Karpas-422 (cell line): ENCODE measurements at regions not wholly inside any gene's neighbourhood (a gene's known extent, or its start where the extent isn't known, plus 50 kb on each side); places are given as distances from the start of the nearest gene placed in this dataset.
A peak's percentile ranks its signal among the peaks of the same experiment; 100 is the strongest.

Source experiments
- DNase-seq: peaks from one replicate; pipeline ENCODE4 v3.0.0-alpha.2; 2015
- H2AFZ ChIP-seq: fragments of 200-600 bp; sonication (generic); 2 replicates; pipeline ENCODE4 v1.6.1; 2014; ENCODE audit warnings: antibody characterized with exemption, low read length, mixed read lengths
- H3K27ac ChIP-seq: fragments of 200-600 bp; sonication (generic); 2 replicates; pipeline ENCODE4 v1.5.1; 2014; ENCODE audit warnings: mild to moderate bottlenecking, low read length, moderate library complexity
- H3K27me3 ChIP-seq: fragments of 200-600 bp; sonication (generic); 2 replicates; pipeline ENCODE4 v1.6.1; 2014; ENCODE audit warnings: low read length, mixed read lengths
- H3K36me3 ChIP-seq: fragments of 200-600 bp; sonication (generic); 2 replicates; pipeline ENCODE4 v1.6.1; 2014; ENCODE audit warnings: low read length, mixed read lengths; ENCODE audit not compliant: insufficient read depth
- H3K4me1 ChIP-seq: fragments of 200-600 bp; sonication (generic); 2 replicates; pipeline ENCODE4 v1.6.1; 2014; ENCODE audit warnings: mild to moderate bottlenecking, low read length, mixed read lengths
- H3K4me2 ChIP-seq: fragments of 200-600 bp; sonication (generic); 2 replicates; pipeline ENCODE4 v1.6.1; 2014; ENCODE audit warnings: low read length, low read depth, mild to moderate bottlenecking; ENCODE audit not compliant: poor library complexity, severe bottlenecking
- H3K4me3 ChIP-seq: fragments of 200-600 bp; sonication (generic); 2 replicates; pipeline ENCODE4 v1.5.1; 2014; ENCODE audit warnings: mild to moderate bottlenecking, antibody characterized with exemption, low read length, mixed read lengths
- H3K79me2 ChIP-seq: fragments of 200-600 bp; sonication (generic); 2 replicates; pipeline ENCODE4 v1.6.1; 2014; ENCODE audit warnings: mild to moderate bottlenecking, low read length, mixed read lengths
- H3K9ac ChIP-seq: fragments of 200-600 bp; sonication (generic); 2 replicates; pipeline ENCODE4 v1.6.0; 2014; ENCODE audit warnings: low read length
- H3K9me2 ChIP-seq: fragments of 200-600 bp; sonication (generic), shearing (Covaris generic); replicated peaks from 2 replicates; pipeline ENCODE4 v1.6.0; 2014; ENCODE audit warnings: mild to moderate bottlenecking, low read length, moderate library complexity; ENCODE audit not compliant: insufficient read depth
- H3K9me3 ChIP-seq: fragments of 300-700, 200-600 bp; sonication (generic); 2 replicates; pipeline ENCODE4 v1.6.1; 2014; ENCODE audit warnings: low read length, mixed read lengths
- H4K20me1 ChIP-seq: fragments of 200-600 bp; sonication (generic); 2 replicates; pipeline ENCODE4 v1.6.1; 2014; ENCODE audit warnings: mild to moderate bottlenecking, antibody characterized with exemption, low read length, low read depth; ENCODE audit not compliant: insufficient read depth

DNA sequence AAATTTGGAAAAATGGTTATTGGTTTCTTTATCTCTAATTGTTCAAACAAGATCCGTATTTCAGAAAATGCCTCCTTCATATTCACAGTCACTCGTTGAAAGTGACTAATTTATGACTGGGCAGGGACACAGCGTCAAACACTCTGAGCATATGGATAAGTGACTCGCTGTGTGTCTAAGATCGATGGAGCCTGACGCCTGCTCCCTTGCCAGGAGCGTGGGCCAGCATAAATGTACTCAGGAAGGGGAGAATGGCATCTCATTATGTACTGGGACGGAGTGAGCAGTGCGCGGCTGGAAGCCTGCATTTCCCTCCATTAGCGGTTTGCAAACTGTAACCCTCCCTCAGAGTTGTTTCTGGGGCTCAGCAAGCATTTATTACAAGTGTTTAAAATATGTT, 79.8 kb upstream of the CAST start:
- Histone ChIP-seq H3K4me1 (no peaks in the 10 kb centered on the region), H3K4me2 (no peak overlapping the region), H3K27me3 (no peaks in the 10 kb centered on the region), H3K9me3 (no peaks in the 10 kb centered on the region), H3K27ac (no peak overlapping the region), H2AFZ (no peak overlapping the region), H3K9ac (no peak overlapping the region), H4K20me1 (no peaks in the 10 kb centered on the region), H3K4me3 (no peak overlapping the region), H3K9me2 (no peaks in the 10 kb centered on the region), H3K36me3 (no peaks in the 10 kb centered on the region), H3K79me2 (no peaks in the 10 kb centered on the region)
- no peak for DNase-seq

DNA sequence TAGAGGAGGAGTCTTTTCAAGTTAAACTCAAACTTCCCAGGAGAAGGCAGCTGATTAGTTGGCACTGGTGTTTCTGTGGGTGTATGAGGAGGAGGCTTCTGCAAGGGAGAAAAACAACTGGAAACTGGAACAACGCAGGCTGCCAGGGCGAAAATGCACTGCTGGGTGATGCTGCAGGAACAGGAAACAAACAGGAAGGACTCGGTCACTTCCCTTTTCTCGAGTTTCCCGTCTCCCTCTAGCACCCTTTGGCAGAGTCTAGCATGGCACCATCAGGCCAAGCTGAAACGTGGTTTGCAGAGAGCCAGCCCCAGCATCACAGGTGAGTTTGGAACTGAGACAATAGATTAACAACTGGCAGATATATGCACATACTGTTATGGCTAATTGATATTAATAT, 77.5 kb upstream of the CAST start:
- peak; percentile 47 for DNase-seq
- Histone ChIP-seq H3K4me2 (no peak overlapping the region), H4K20me1 (no peaks in the 10 kb centered on the region), H3K9ac (no peak overlapping the region), H3K36me3 (no peaks in the 10 kb centered on the region), H3K27me3 (no peaks in the 10 kb centered on the region), H3K4me3 (no peak overlapping the region), H3K79me2 (no peaks in the 10 kb centered on the region), H2AFZ (peak overlapping the region; percentile 57; the same call in 1 of the 2 replicates), H3K9me3 (no peaks in the 10 kb centered on the region), H3K27ac (no peak overlapping the region), H3K4me1 (no peaks in the 10 kb centered on the region), H3K9me2 (no peaks in the 10 kb centered on the region)

DNA sequence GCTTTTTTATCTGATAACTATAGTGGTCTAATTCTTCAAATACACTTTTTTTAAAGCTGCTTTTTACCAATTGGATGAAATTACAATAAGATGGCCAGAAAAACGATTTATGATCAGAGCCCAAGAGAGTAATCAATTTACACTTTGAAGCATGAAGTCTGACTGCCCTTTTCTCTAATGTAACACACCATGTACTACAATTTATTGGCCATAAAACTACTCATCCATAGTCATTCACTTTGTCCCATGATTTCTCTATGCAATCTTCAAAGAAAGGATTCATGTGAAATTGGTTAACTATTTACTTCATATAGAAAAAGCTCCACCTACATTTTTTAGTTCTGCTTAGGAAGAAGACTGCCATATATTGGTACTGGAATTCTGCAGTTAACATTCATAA, 73.6 kb upstream of the CAST start:
- H3K79me2 ChIP-seq = no peaks in the 10 kb centered on the region
- H3K36me3 ChIP-seq = no peaks in the 10 kb centered on the region
- no peak overlapping the region for H3K4me2 ChIP-seq
- H3K27me3 ChIP-seq = no peaks in the 10 kb centered on the region
- no peaks in the 10 kb centered on the region for H3K9me2 ChIP-seq
- H2AFZ ChIP-seq = no peak overlapping the region
- DNase-seq = no peak
- no peaks in the 10 kb centered on the region for H3K4me1 ChIP-seq
- no peak overlapping the region for H3K27ac ChIP-seq
- H3K9ac ChIP-seq = no peak overlapping the region
- no peaks in the 10 kb centered on the region for H4K20me1 ChIP-seq
- no peaks in the 10 kb centered on the region for H3K9me3 ChIP-seq
- H3K4me3 ChIP-seq = no peak overlapping the region

DNA sequence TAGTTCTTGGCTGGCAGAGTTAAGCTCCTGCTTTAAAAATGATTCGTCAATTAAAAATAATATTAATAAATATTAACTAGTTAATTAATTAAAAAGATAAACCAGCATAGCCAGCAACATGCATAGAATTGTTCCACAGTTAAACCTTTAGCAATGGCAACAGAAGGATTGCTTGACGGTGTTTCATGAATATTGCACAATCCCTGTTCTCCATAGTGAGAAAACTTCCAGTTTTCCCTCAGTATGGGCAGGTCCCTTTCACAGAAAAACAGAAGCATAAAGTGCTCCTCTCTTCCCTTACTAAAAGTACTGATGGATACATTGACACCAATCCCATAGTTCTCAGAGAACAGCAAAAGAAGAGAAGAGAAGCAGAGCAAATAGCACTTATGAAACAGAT, 71.4 kb upstream of the CAST start:
- no peaks in the 10 kb centered on the region for H3K79me2 ChIP-seq
- H3K36me3 ChIP-seq = no peaks in the 10 kb centered on the region
- H3K4me3 ChIP-seq = no peak overlapping the region
- DNase-seq = no peak
- H3K9me2 ChIP-seq = no peaks in the 10 kb centered on the region
- no peak overlapping the region for H2AFZ ChIP-seq
- H4K20me1 ChIP-seq = no peaks in the 10 kb centered on the region
- no peaks in the 10 kb centered on the region for H3K27me3 ChIP-seq
- H3K9me3 ChIP-seq = no peaks in the 10 kb centered on the region
- no peak overlapping the region for H3K9ac ChIP-seq
- no peak overlapping the region for H3K27ac ChIP-seq
- no peak overlapping the region for H3K4me2 ChIP-seq
- no peaks in the 10 kb centered on the region for H3K4me1 ChIP-seq

DNA sequence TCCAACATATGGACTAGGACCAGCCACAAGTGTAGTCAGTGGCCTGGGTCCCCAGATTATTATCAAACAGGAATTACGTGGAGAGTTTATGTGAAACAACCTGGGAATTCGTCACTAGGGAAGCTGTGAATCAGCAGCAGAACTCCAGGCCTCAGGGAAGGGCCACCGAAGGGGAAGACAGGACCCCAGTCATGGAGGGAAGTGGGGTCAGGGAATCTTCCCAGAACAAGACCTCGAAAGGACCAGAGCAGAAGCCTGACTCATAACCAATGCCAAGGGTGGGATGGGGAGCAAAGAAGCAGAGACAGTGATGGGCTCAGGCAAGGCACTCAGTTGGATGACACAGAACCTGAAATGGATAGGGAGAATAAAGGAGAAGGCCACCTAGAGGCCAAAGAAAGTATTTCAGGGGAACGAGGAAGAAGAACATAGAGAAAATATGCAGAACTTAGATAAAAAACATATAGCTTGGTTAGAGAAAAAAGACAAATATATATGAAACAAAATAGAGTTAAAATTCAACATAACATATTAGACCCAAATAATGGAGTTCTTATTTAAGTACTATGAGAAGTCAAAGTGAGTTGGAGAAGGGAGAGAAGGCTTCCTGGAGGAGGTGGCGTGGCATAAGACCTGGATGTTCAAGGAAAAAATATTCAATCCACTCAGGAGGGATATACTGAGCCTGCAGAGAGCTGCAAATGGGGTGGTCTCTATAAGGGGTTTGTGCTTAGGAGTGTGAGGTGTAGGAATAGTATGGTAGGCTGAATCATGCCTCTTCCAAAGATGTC, 66.7 kb upstream of the CAST start:
- Histone ChIP-seq H3K27ac (no peak overlapping the region), H3K4me2 (no peak overlapping the region), H3K27me3 (no peaks in the 10 kb centered on the region), H3K79me2 (no peaks in the 10 kb centered on the region), H3K9me3 (no peaks in the 10 kb centered on the region), H3K36me3 (no peaks in the 10 kb centered on the region), H4K20me1 (no peaks in the 10 kb centered on the region), H2AFZ (no peak overlapping the region), H3K9me2 (no peaks in the 10 kb centered on the region), H3K4me3 (no peak overlapping the region), H3K4me1 (no peaks in the 10 kb centered on the region), H3K9ac (no peak overlapping the region)
- peak; percentile 75 for DNase-seq

DNA sequence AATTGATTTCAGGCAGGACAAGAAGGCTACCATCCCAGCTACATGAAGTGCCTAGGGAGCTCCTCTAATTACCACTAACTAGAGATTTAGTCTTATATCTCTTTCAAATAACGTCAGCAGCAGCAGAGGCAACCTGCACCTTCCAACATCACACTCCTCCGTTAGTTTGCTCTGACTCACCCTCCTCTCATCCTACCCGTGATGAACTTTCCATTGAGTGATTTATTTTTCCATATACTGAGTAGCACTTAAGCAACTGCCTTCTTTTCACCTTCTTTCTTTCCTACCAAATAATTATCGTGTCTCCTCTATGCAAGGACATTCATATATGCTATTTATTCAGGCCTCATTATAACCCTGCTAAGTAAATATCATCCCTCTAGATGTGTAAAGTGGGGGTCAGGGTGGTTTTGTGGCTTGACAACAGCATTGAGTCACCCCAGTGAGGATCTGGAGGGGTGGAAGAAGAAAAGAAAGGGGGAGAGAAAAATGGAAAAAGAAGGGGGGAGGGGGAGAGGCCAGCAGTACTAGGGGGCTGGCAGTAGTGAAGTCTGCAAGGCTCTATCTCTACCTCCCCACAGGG, 64.6 kb upstream of the CAST start:
- no peak overlapping the region for H3K27ac ChIP-seq
- H3K9me2 ChIP-seq = no peaks in the 10 kb centered on the region
- H3K9ac ChIP-seq = no peak overlapping the region
- H3K79me2 ChIP-seq = no peaks in the 10 kb centered on the region
- H3K36me3 ChIP-seq = no peaks in the 10 kb centered on the region
- H3K27me3 ChIP-seq = no peaks in the 10 kb centered on the region
- H3K9me3 ChIP-seq = no peaks in the 10 kb centered on the region
- no peak overlapping the region for H3K4me2 ChIP-seq
- no peak overlapping the region for H2AFZ ChIP-seq
- no peak for DNase-seq
- no peak overlapping the region for H3K4me3 ChIP-seq
- no peaks in the 10 kb centered on the region for H4K20me1 ChIP-seq
- H3K4me1 ChIP-seq = no peaks in the 10 kb centered on the region

DNA sequence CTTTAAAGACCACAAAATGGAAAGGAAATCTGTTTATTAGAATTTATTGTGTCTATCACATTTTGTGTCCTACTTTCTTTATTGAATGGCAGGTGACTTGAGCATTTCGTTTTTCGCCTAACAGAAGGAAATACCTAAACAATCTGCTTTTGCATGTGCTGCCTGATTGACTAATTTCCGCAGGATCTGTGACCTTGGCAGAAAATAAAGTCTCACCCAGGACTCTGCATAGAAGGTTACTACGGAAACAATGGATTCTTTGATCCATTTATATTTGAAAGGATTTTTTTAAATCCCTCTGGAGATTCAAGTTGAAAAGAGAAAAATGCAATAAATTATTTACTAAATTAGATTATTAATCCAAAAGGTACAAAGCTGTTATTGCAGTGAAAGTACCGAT, 61.0 kb upstream of the CAST start:
- Histone ChIP-seq H3K79me2 (no peaks in the 10 kb centered on the region), H3K27ac (no peak overlapping the region), H3K9me2 (no peaks in the 10 kb centered on the region), H3K9ac (no peak overlapping the region), H3K4me2 (no peak overlapping the region), H2AFZ (no peak overlapping the region), H4K20me1 (no peaks in the 10 kb centered on the region), H3K27me3 (no peaks in the 10 kb centered on the region), H3K4me1 (no peaks in the 10 kb centered on the region), H3K4me3 (no peak overlapping the region), H3K9me3 (no peaks in the 10 kb centered on the region), H3K36me3 (no peaks in the 10 kb centered on the region)
- DNase-seq = no peak

DNA sequence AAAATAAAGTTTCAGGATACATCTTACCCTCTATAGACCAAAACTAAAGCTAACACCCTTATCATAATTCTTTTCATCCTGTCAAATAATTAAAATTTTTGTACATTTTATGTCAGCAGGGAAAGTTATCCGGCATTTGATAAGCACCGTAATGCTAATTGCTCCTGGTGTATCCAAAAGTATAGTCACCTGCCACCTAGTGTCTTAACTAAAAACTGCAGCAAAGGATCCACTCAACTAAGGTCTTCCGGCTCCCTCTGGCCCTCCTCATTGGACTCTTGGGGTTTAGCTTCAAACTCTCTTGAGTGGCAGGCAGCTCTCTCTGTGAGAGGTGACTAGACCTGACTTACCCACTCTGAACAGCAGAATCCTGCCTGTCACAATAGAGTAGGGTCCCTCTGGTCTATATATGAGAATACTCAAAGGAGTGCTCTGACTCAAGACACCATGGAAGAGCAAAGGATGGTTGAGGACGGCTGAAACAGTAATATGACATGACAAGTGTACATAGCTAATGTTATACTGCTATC, 60.4 kb upstream of the CAST start:
- H3K79me2 ChIP-seq = no peaks in the 10 kb centered on the region
- H3K9me3 ChIP-seq = no peaks in the 10 kb centered on the region
- DNase-seq = peak; percentile 86
- no peak overlapping the region for H3K4me2 ChIP-seq
- no peaks in the 10 kb centered on the region for H3K27me3 ChIP-seq
- H3K4me3 ChIP-seq = no peak overlapping the region
- no peaks in the 10 kb centered on the region for H3K9me2 ChIP-seq
- peak overlapping the region; percentile 83; the same call in 1 of the 2 replicates for H2AFZ ChIP-seq
- H3K4me1 ChIP-seq = no peaks in the 10 kb centered on the region
- no peaks in the 10 kb centered on the region for H4K20me1 ChIP-seq
- H3K9ac ChIP-seq = no peak overlapping the region
- H3K27ac ChIP-seq = no peak overlapping the region
- H3K36me3 ChIP-seq = no peaks in the 10 kb centered on the region
